PC-9 (cell line): ENCODE measurements at regions not wholly inside any gene's neighbourhood (a gene's known extent, or its start where the extent isn't known, plus 50 kb on each side); places are given as distances from the start of the nearest gene placed in this dataset.

ENCODE experiments used
- CTCF ChIP-seq: fragments of 200-600 bp; sonication (generic); conservative IDR thresholded peaks from 2 replicates; pipeline ENCODE4 v1.6.1; 2017; ENCODE audit warnings: mixed run types, antibody characterized with exemption, mild to moderate bottlenecking, moderate library complexity
- EZH2 ChIP-seq: fragments of 200-600 bp; sonication (generic); IDR thresholded peaks from 2 replicates; pipeline ENCODE4 v1.8.0; 2017; ENCODE audit warnings: antibody characterized with exemption, low read depth

- no peak for TF ChIP-seq CTCF
- TF ChIP-seq EZH2, result no peak
These were observed 210.9 kb upstream of the SEMA3E start for GRCh38 chr7:83859827-83860226.
